GM23338 (cell line): ENCODE measurements at regions not wholly inside any gene's neighbourhood (a gene's known extent, or its start where the extent isn't known, plus 50 kb on each side); places are given as distances from the start of the nearest gene placed in this dataset.
"Not testable (repeated sequence)": the region's sequence is repeated elsewhere in the genome, so short reads cannot be mapped to it uniquely, and the experiment has no call there.

Experiments used
- CTCF ChIP-seq, 2 experiments: fragments of 200-600 bp in 1 of 2; sonication (generic) in 1 of 2; conservative IDR thresholded peaks; 2 replicates each; pipeline versions ENCODE4 v1.5.1 to v1.6.1; 2016 to 2017; ENCODE audit warnings: antibody characterized with exemption in 2 of 2, low read depth in 2 of 2, mild to moderate bottlenecking in 2 of 2, moderate library complexity in 1 of 2
- EZH2 ChIP-seq: fragments of 200-600 bp; sonication (generic); IDR thresholded peaks from one replicate; pipeline ENCODE4 v1.8.0; 2017; ENCODE audit warnings: antibody characterized with exemption, mild to moderate bottlenecking, low read depth; ENCODE audit not compliant: unreplicated experiment
- JUNB ChIP-seq: IDR thresholded peaks from one replicate; pipeline ENCODE4 v1.6.1; 2016; ENCODE audit warnings: antibody characterized with exemption; ENCODE audit not compliant: unreplicated experiment
- POLR2AphosphoS5 ChIP-seq: IDR thresholded peaks from 2 replicates; pipeline ENCODE4 v1.6.1; 2016; ENCODE audit warnings: antibody characterized with exemption, low read depth
- ZNF114 ChIP-seq: fragments of 250-450 bp; sonication (Bioruptor Pico); IDR thresholded peaks from 2 replicates; pipeline ENCODE4 v1.5.0; 2020; ENCODE audit warnings: mild to moderate bottlenecking, moderate library complexity
- TF ChIP-seq, protein P1 (sequence below): IDR thresholded peaks from one replicate; pipeline ENCODE4 v1.6.1; 2018; ENCODE audit warnings: antibody characterized with exemption; ENCODE audit not compliant: unreplicated experiment

DNA sequence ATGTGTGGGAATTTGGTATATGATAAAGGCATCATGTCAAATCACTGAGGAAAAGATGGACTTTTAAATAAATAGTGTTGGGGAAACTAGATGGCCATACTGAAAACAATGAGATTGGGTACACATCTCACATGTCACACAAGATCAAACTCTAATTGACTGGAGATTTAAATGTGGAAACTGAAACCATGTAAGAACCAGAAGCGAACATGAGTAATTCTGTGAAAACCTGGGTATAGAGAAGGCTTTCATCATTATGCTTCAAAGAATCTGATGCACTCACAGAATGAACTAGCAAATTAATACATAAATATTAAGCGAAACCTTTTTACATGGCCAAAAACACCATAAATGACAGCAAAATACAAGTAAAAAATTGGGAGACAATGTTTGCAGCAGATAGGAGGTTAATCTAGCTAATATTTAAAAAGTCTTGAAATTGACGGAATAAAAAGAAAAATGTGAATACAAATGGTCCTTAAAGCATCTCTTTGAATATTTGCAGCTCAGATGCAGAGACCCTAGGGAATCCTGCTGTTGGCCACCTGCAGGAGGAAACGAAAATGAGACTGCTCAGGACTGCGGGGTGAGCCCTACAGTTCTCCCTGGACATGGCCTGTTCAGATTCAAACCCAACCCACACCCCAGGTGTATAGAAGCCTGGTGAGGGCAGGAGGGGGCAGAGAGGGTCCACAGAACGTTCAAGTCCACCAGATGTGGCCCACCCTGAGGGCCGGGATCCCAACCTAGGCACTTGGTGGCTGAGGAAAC, 297.6 kb upstream of the WSB1 start:
- not testable (repeated sequence) for TF ChIP-seq CTCF (conservative IDR thresholded peaks at IDR 0.05; ENCODE audit: low read depth in 2 of 2); JUNB; POLR2AphosphoS5; EZH2; ZNF114 (CRISPR knock-in tag)
- TF ChIP-seq, protein P1, sequence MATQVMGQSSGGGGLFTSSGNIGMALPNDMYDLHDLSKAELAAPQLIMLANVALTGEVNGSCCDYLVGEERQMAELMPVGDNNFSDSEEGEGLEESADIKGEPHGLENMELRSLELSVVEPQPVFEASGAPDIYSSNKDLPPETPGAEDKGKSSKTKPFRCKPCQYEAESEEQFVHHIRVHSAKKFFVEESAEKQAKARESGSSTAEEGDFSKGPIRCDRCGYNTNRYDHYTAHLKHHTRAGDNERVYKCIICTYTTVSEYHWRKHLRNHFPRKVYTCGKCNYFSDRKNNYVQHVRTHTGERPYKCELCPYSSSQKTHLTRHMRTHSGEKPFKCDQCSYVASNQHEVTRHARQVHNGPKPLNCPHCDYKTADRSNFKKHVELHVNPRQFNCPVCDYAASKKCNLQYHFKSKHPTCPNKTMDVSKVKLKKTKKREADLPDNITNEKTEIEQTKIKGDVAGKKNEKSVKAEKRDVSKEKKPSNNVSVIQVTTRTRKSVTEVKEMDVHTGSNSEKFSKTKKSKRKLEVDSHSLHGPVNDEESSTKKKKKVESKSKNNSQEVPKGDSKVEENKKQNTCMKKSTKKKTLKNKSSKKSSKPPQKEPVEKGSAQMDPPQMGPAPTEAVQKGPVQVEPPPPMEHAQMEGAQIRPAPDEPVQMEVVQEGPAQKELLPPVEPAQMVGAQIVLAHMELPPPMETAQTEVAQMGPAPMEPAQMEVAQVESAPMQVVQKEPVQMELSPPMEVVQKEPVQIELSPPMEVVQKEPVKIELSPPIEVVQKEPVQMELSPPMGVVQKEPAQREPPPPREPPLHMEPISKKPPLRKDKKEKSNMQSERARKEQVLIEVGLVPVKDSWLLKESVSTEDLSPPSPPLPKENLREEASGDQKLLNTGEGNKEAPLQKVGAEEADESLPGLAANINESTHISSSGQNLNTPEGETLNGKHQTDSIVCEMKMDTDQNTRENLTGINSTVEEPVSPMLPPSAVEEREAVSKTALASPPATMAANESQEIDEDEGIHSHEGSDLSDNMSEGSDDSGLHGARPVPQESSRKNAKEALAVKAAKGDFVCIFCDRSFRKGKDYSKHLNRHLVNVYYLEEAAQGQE = not testable (repeated sequence)
